GM19452 (cell line): ENCODE measurements at regions not wholly inside any gene's neighbourhood (a gene's known extent, or its start where the extent isn't known, plus 50 kb on each side); places are given as distances from the start of the nearest gene placed in this dataset.

Experiments
- ATAC-seq: cut with Tn5 transposase; IDR thresholded peaks from one replicate; pipeline ENCODE4 v1.9.1; 2021; ENCODE audit not compliant: unreplicated experiment

DNA sequence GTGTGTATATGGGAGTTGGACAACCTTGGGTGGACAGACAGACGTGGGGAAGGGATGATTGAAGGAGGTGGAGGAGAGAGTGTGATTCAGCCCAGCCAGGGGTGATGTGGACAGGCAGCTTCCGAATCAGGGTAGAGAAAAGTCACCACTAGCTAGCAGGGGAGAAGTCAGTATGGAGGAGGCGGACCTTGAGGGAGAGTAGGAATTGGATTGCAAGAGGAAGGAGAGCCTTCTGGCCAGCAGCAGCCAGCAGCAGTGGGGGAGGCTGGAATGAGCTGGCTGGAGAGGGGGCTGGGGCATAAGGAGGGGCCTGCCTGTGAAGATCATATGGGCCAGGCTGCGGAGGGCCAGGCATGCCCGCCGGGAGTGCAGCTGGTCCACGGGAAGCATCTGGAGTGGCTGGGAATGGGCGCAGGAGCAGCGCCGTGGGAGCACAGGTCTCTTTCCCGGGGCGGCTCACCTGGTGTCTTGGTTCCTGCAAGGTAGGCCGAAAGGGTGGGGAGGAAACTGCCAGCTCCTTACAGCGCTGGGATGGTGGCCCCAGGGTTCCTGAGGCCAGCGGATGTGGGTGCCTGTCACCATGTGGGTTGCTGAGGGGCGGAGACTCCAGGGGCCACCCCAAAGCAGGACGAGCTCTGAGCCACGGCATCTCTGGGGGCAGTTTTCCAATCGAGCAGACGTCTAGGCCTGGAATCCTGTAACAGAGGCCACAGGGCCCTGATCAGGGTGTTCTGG, 235.3 kb downstream of the SEC14L1 start:
- ATAC-seq = no peak

DNA sequence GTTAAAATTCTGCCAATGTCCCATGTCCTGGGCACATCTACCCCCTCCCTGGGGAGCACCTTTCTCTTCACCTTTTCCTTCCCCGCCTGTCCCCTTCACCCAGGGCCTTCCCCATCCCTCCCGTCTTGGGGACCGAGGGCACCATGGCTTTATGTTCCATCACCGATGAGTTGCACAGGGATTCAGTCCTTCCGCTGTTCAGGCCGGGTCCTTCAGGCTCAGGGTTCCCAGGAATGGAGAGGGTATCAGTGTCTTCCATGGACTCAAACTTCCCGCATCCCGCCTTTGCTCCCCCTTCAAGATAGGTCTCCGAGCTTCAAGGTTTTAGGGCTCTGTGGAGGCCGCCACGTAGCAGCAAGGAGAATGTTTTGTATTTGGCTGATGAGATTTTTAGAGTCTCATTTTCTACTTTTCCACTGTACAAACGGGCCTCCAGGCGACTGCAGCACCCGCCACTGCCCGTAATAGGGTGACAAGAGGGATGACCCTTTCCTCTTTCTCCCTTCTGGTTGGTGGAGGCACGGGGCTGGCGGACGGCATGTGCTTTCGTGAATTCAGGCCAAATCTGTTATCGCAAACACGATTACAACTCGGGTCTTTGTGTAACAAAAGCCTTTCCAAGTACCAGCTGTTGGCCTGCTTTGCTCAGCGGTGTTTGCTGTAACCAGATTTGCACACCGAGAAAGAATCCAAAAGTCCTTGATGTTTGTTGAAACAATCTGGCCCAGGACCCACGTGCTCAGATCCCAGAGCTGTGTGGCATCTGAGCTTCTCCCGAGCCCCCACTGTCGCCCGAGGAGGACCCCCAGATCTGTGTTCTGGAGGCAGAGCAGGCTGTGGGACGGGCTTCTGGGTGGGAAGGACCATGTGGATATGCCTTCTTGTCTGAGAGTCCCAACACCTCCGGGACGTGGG, 236.3 kb downstream of the SEC14L1 start:
- no peak for ATAC-seq

DNA sequence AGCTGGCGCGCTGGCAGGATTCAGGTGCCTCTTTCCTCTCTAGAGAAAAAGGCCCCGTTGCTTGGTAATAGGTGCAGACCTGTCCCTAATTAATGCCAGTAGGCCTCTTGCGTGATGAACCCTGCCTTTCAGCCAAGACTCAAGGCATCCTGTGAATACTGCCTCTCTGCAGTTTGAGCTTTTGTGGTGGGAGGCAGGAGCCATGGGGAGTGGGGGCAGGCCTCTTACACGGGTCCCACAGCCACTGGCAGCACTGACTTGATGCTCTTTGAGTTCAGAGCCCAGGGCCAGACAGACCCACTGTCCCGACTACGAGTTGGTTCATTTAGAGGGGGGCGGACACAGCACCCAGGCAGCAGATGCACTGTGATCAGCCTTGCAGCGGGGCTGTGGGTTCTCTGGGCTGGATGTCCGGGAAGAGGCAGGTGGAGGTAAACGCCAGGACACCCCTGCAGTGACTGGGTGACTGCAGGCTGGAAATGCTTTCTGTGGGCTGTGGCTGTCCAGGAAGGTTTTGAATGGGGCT, 237.0 kb downstream of the SEC14L1 start:
- ATAC-seq = no peak

DNA sequence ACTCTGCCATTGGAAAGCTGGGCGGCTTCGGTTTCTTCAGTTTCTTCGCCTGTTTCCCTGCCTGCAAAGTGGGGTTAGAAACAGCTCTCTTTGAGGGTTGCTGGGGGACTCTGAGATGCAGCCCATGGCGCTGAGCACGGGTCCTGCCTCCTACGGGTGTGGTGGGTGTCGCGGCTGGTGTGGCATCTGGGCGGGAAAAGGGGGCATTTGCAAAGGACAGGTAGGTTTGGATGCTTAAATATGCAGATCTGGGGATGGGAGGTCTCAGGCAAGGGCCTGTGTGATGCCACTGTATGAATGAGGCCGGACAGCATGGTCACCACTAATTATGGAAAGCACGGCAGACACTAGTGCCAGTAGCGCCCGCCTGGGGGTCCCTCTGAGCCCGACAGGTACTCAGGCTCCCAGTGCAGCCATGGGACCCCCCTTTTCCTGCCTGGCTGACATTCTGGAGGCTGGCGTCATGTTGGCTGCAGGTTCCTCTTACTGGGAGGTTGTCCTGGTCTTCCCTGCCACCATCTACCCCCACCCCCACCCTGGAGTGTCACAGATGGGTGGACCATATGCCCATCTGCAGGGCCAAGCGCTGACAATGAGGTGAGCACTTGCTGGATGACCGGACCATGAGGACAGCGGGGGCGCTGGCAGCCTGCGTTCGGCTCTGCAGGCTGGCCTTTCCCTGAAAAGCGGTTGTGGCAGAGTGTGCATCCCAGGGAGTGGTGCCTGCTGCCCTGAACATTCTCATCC, 237.7 kb downstream of the SEC14L1 start:
- no peak for ATAC-seq

DNA sequence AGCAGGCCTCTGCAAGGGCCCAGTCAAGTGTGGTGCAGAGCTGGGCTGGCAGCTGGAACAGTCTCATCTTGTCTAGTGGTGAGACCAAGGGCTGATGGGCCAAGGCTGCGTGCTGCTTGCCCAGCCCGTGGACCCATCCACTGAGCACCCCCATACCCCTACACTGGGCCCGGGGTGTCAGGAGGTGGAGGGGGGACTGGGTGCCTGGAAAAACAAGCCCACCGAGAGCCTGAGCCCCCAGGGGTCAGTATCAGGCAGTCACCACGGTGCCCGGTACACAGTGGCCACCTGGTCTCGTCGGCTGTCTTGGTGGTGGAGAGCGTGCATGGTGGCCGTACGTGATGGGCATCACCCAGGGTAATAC, 238.3 kb downstream of the SEC14L1 start:
- ATAC-seq = no peak

DNA sequence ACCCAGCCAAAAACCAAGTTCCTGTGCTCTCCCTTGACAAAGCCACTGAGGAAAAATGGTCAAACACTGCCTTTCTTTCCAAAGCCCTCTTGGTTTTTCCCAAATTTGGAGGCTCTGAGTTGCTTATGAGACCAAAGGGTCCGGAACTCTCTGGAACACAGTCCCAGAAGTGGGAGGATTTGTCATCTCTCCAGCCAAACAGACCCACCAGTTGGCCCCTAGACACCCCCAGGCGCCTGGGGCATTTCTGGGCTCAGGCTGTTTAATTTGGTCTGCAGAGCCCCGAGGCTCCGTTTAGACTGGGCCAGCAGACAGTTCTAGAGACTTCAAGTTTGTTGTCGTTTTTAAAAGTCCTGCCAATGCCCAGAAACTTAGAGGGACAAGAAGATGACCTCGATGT, 239.1 kb downstream of the SEC14L1 start:
- ATAC-seq = no peak

DNA sequence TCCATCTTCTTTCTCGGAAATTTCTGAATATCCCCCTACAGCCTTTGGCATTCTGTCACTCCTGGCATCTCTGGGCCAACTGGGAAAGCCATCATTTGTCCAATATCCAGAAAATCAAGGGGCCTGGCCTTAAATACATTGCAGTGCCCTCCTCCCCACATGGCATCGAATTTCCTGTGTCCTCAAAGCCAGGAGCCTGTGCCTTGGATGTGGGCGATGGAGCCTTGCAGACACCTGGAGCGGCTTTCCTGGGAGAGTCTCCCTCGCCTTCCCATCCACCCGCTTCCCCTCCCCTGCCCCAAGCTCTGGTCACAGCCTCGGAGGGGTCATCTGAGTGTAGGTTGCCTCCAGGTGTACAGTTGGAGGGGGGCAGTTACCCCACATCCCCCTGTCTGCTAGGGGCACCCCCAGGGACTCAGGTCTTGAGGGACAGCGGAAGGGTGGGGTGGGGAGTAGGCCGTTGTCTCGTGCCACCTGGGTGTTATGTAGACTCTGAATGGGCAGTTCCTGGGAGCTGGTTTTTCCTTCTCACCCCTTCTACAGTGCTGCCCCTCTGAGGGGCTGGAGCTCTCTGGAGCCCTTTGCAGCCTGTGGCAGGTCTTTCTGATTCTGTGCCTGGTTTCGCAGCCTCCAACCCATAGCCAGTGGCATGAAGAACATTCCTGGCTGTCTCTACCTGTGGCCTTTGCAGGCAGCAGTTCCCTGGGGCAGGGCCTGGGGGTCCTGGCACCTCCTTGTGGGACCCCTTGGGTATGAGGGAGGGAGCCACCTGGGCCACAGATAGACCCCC, 239.8 kb downstream of the SEC14L1 start:
- no peak for ATAC-seq

DNA sequence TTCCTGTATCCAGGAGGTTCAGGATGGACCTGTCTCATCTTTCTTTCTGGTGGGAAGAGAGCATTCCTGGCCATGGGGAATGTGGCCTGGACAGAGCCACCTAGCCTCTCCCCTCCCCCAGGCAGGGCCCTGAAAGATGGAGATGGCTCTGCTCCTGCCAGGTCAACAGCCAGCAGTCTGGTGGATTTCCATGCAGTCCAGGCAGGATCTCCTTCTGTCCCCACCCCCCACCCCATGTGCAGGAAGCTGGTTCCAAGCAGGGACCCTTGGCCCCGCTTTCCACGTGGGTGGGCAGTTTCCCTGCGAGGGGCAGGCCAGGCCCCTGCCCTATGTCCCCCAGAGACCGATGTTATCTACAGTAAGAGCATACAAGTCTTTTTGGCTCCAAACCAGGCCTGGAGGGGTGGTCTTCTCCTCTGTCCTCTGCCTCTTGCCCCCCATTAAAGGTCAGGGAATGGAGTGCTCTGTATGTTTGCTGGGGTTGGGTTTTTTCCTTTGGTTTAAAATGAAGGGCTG, 240.5 kb downstream of the SEC14L1 start:
- no peak for ATAC-seq

DNA sequence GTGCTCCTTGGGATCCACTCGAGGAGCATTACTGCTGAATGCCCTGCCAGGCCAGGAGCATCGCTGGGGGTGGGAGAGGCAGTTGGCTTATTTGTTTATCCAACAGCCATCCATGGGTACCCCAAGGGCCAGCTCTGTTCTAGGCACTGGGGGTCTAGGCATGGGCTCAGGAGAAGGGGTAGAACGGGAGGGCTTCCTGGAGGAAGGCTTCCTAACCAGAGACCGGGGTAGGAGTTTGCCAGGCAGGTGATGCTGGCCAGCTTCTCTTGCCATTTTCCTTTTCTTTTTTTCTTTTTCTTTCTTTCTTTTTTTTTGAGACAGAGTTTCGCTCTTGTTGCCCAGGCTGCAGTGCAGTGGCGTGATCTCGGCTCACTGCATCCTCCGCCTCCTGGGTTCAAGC, 241.0 kb downstream of the SEC14L1 start:
- no peak for ATAC-seq

DNA sequence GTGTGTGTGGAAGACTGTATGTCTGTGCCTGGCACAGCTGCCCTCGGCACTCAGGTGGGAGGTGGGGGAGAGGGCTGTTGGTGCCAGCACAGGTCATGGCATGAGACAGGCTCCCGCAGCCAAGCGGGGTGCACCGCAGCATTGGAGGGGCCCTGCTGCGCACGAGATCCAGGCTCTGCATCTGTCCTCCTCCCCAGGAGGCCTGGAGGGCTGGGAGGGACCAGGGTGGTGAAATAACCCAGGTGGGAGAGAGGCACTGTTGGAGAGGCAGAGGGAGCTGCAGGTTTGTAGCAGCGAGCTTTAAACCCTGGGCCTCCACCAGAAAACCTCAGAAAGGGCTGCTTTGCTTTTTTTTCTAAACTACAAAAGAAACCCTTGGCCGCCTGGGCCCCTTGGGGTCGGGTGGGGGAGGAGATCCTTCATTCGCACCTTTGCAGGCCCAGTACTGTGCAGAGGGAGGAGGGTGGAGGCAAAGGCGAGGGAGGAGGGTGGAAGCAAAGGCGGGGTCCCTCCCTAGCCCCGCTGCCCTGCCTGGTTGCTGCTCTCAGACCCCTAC, 241.7 kb downstream of the SEC14L1 start:
- no peak for ATAC-seq

DNA sequence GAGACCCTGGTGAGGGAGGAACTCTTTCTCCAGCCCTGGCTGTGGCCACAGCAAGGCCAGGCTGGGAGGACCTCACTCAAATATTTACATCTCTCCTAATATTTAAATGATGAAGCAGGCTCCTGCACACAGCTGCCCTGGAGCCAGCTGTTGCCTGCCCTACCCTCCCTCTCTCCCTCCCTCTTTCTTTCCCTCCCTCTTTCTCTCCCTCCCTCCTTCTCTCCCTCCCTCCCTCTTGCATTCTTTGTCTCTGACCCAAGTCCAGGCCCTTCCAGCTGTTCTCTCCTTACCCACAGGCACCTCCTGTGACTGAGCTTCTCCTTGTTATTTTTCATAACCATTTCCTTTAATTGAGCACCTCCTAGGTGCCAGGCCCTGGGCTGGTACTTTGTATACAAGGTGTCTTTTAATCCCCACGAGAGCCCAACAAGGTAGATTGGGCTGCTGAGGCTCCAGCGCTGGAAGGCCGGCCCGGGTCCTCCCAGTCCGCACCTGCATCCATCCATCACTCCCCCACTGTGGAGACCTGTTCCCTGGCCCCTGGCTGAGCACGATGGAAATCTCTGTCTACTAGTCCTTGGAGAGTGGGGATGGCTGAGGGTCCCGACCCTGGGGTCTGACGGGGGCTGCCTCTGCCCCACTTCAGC, 242.3 kb downstream of the SEC14L1 start:
- no peak for ATAC-seq

DNA sequence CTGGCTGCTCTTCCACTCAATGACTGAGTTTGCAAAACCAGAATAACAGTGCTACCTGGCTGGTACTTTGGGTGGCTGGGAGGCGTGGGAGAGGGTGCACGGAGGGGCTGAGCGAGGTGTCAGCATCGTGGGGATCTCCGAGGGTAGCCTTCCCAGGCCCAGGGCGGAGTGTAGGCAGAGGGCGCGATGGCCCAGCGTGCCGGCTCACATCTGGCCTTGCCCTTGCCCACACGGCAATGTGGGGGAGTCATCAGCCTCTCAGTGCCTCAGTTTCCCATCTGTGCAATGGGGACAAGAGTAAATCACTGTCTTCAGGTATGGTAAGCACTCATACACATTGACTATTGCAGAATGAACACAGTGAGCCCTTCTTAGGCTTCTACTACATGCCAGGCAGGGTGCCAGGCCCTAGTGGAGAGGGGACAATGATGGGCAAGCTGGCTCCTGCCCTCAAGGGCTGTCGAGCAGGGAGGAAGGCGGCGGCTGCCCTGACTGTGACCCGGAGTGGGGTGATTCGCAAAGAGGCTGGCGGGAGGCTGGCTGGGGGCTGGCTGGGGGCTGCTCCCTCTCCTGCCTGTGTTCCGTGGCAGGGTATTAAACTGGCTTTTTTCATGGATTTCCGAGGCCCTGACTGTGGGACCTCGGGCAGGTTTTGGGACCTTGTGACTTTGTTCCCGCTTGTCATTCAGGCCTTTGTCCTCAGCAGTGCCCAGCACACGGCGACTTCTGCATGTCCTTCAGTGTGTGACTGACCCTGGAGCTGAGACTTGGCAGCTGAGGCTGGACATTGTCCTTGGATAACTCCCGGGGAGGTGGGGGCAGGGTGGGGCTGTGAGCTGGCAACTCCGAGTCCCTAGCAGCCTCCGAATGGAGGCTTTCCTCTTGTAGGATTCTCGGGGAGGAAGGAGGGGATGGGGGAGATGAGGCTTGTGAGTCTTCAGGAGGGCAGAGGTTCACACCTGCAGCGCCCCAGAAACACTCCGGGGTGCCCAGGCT, 243.1 kb downstream of the SEC14L1 start:
- ATAC-seq = no peak

DNA sequence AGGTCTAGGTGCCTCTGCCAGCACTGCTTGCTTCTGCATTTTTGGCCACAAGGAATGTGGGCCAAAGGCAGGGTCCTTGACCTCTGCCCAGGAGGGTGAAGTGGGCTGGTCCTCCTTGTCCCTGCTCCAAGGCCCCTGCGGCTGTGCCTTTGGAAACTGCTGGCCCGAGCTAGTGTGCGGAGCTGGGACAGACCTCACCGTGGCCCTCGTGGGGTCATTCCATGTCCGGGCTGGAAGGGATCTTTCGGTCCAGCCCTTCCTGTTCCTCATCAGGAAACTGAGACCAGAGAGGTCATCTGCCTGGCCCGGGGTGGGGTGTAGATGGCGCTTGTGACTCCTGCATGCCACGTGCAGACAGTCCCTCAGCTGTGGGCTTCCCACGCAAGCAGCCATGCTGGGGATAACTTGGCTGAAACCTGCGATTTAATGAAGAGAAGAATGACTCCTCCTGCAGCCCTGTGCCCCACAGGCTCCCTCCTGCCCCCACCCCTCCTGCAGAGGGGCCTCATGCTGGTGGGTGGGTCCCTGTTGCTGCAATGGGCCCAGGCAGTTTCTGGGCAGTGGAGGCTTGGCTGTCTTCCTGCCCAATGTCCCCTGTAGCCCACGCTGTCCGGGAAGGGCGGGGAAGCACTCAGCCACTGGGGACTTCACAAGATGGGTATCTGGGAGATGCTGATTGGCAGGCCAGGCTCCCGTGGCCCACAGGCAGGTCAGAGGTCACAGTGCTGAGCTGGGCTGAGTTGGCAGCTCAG, 245.2 kb downstream of the SEC14L1 start:
- ATAC-seq = no peak

DNA sequence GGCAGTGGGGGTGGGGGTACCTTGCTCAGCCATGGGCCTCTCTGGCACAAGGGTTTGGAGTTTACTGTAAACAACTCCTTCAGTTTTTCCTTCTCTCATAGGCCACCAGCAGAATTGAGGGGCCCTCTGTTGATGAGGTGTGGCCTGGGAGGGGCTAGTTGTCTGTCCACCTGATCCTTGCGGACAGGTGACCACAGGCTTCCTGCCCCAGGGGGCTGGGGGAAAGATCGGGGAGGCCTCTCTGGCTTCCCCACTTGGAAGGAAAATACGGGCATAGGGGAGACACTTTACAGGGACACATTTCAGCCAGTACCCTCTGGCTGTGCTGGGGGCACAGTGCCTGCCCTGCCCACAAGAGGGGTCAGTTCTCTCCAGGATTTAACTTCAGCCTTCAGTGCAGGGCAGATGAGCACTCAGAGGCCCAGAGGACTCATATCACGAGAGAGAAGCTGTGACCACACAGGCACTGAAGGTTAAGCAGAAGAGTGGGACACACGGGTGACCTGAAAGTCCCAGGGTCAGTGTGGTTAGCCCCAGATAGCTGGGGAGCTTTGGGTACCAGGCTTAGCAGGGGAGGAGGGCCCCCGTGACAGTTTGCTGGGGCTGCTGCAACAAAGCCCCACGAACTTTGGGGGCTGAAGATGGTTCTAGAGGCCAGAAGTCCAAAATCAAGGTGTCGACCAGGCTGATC, 245.9 kb downstream of the SEC14L1 start:
- no peak for ATAC-seq

DNA sequence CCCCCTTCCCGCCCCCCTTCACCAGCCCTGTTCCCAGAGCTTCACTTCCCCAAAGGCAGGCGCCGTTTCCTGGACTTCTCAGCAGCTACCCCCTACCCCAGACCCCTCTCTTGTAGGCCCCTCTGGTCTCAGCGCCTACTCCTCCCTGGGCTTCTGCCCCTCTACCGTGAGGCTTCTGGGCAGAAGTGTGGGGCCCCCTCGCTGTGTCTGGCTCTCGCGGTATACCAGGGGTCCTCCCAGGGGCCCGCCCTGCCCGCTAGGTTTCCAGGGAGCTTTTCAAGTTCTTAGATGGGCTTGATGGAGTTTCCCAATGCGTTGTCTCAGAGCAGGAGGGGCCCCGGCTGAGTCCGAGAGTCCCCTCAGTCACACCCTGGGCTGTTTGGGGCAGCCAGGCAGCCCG, 247.1 kb downstream of the SEC14L1 start:
- no peak for ATAC-seq

DNA sequence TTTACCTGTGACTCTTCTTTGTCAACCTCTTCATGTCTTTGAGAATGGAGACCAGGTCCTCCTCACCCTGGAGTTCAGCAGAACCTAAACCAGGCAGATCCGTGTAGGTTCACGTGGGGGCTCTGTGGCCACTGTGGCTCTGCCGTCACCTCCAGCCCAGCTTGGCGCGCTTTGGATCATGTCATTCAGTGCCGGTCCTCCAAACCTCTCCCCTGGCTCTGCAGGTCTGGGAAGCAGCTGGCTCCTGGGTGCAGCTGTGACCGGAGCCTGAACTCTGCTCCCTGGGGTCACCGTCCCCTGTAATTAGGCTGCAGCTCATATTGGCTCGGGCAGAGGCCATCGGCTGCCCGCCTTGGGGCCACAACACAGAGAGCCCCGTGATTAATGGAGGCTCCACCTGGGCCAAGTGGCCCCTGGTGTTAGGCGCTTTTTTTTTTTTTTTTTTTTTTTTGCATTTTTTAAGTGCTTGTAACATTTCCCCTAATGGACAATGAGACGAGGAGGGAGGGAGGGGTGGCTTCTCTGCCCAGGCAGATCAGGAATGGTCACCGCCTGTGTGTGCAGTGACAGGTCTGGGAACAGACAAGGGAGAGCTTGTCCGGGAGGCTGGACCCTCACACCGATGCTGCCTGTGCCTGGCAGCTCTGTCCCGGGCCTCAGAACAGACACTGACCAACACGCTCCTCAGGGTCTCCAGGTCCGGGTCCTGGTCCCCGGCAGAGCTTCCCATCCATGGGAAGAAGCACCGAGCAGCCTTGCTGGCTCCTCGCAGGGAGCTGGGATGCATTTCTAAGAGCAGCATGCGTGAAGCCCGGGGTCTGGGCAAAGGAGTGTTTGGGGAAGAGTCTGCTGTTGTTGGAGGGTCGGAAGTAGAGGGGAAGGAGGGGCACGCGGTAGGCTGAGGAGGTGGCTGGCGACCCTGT, 247.9 kb downstream of the SEC14L1 start:
- no peak for ATAC-seq
